HG02885 (cell line): ENCODE measurements at regions not wholly inside any gene's neighbourhood (a gene's known extent, or its start where the extent isn't known, plus 50 kb on each side); places are given as distances from the start of the nearest gene placed in this dataset.
"Not testable (repeated sequence)": the region's sequence is repeated elsewhere in the genome, so short reads cannot be mapped to it uniquely, and the experiment has no call there.

Experiments
- ATAC-seq: cut with Tn5 transposase; IDR thresholded peaks from one replicate; pipeline ENCODE4 v1.9.1; 2021; ENCODE audit warnings: mild to moderate bottlenecking; ENCODE audit not compliant: unreplicated experiment, poor library complexity

DNA sequence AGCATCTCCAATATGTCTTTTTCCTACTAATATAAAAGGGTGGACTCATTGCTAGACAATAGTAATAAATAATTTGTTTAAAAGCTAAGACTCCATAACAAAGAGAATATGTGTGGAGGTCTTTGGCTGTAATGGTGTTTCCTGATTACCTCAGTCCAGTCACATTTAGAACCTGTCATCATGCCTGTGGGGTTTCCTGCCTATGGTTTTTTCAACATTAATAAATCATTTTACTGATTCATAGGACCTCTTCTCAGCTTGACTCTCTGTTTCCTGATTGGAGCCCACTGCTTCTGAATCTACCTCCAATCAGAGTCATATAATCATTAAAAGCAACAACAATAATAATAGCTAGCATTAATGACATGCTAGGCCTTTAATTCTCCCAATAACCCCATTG lies 52.4 kb upstream of the GNAI1 start:
- no peak for ATAC-seq

DNA sequence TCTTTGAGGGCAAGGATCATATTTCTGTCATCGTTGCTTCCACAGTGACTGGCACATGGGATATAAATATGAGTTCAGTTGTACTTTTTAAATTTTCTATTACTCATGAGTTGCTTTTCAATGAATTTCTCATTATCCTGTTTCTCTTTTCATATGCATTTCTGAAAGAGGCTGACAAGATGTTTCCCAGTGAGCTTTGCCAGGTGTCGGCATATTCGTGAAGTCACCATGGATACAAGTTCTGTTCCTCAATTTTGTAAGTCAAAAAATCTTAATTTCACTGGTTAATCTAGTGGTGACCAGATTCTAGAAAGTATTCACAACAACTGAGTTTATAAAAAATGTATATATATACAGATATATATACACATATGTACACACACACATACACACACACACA lies 55.7 kb upstream of the GNAI1 start:
- no peak for ATAC-seq

DNA sequence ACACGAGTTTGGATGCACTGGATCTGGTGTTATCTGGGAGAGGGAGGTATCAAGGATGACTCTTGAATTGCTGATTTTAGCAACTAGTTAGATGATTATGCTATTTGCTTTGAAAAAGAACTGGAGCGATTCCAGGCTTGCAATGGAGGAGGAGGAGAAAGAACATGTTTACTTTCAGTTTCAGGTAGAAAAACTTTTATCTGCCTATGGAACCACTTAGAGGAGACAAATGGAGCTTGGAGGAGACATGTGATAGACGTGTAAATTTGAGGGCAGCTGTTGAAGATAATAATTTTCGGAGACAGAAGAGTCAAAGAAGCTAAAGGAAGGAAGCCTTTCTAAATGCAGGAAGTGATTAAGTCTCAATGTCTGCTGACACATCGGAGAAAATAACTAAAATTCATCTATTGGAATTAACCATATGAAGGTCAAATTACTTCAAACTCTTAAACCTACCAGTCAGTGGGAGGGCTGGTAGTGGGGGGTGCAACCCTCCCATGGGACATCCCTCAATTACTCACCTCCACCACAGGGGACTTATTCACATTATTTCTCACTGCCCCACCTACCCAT lies 56.4 kb upstream of the GNAI1 start:
- ATAC-seq = no peak

DNA sequence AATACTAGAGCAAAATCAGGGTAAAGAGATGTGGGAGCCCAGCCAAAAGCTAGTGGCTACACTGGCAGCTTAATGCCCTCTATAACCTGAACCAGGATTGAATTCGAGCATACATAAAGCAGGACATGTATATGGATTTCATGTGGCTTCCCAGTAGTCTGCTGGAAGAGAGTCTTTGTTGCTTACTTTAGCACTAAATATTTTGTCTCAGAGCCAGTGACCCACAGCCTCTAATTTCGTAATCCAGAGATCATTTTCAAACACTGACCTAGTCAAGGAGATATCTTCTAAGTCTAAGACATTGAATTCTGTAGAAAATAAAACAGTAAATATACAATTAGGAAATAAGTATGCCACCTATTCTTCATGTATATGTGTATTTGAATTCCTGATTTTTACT lies 64.2 kb upstream of the GNAI1 start:
- no peak for ATAC-seq

DNA sequence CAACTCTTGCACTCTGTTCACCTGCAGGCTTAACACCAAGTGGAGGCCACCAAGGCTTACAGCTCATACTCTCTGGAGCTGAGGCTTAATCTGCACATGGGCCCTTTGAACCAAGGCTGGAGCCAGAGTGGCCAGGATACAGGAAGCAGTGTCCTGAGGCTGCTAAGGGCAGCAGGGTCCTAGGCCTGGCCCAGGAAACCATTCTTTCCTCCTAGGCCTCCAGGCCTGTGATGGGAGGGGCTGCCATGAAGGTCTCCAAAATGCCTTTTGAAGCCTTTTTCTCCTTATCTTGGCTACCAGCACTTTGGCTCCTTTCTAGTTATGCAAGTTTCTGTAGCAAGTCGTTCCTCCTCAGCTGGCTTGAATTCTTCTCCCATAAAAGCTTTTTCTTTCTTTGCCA lies 68.0 kb upstream of the GNAI1 start:
- no peak for ATAC-seq

DNA sequence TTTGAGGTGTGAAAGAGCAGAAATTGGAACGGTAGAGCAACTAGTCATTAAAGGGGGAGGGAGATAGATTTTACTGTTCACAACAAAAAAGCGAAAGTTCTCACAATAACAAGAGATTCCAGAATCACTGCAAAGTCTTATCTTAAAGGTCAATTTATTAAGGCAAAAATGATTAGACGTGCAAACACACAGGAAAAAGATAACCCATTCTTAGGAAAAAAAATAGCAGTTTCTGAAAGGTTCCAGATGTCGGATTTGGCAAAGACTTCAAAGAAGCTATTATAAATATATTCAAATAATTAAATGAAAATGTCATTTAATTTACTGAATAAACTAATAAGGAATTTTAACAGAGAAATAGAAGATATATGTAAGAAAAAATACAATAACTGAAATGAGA lies 70.8 kb upstream of the GNAI1 start:
- no peak for ATAC-seq

DNA sequence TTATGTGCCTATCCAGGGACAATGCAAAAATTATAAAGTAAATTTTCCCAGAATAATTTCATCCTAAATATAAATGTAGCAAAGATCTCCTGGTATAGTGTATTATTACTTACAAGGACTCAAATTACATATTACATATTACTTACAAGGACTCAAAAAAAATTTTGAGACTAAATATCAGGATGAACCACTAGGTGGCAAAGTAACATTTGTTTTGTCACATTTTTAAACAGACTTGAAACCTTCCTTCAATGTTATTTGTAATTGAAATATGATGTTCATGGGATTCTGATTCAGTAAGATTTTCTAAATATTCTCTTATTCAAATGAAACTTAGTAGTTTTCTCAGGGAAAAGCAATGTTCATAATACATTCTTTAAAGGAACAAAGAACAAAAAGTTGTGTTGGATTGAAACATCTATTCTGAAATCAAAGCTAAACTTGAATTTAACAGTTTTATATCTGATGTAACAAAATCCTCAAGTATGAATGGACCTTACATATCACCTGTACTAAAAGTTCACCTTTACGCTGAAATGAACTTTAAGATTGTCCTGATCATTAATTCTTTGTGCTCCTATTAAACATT lies 74.3 kb upstream of the GNAI1 start:
- ATAC-seq = peak; percentile 65

DNA sequence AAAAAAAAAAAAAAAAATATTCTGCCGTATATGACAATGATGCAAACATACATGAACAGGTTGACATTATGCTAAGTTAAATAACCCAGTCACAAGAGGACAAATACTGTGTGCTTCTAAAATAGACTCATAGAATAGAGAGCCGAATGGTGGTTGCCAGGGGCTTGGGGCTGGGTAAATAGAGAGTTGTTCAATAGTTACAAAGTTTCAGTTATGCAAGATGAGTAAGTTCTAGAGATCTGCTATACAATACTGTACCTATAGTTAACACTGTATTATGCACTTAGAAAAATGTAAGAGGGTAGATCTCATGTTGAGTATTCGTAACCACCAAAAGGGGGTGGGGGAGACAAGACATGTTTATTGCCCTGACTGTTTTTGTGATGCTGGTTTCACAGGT lies 77.1 kb upstream of the GNAI1 start:
- no peak for ATAC-seq

DNA sequence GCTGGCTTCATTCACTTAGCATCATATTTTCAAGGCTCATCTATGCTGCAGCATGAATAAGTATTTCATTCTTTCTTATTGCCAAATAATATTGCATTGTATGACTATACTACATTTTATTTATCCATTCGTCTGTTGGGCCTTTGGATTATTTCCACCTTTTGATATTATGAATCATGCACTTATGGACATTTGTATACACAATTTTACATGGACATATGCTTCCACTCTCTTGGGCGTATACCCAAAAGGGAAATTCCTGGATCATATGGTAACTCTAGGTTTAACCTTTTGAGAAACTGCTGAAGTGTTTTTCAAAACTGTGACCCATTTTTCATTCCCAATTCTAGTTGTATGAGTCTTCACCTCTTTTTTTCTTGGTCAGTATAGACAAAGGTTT lies 80.3 kb upstream of the GNAI1 start:
- ATAC-seq = no peak

DNA sequence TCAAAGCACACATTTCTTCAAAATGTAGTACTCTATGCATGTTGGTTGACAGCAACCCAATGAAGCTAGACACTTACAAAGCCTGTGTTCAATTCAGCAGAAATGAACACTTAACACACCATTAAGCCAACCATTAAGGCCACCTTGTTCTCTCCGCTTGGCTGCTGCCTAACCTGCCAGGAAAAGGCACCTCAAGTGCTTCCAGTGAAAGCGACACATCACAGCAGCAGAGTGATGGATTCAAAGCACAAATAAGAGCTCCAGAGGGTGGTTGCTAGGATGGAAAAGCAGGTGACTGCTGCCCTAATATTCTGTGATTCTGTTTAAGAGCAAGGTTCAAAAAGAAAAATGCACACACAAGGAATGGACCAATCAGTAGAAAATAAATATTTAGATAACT lies 81.5 kb upstream of the GNAI1 start:
- ATAC-seq = no peak

DNA sequence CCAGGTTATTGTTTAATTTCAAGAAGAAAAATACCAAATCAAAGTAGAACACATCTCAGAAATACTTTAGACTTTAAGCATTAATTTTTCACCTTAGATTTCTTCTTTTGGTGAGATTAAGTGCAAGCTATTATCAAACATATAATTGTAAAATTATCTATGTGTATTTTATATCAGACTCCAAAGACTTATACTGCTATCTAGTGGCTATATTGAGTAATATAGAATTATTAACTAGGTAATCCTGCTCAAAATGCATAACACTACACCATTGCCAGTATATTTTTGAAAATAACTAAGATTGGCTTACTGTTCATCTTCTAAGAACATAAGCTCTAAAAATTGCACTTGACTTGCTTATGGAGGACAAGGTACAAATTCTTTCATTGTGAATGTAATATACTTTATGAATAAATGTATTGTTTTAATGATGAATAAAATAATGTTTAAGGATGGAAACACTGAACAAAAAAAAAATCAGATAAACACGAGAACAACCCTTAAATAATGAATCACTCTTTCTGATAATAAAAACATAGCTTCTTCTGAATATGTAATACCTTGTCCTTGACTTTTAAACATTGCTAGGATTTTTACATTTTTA lies 86.7 kb upstream of the GNAI1 start:
- ATAC-seq = no peak

DNA sequence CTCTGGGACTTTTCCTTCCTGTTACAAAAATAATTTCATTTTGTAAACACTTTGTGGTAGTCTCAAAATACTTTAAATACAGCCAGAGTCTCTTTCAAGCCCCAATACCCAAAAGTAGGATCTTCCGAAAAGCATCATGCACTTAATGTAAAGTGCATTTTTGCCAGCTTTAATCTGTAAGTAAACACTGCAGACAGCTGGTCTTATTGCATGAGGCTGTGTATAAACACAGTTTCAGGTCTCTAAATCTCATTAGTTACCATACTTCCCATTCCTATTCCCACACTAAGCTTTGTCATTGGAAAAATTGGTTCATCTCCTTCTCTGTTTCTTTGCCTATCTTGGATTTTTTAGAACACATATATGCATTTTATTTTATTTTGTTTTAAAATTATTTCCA lies 87.6 kb upstream of the GNAI1 start:
- ATAC-seq = no peak

DNA sequence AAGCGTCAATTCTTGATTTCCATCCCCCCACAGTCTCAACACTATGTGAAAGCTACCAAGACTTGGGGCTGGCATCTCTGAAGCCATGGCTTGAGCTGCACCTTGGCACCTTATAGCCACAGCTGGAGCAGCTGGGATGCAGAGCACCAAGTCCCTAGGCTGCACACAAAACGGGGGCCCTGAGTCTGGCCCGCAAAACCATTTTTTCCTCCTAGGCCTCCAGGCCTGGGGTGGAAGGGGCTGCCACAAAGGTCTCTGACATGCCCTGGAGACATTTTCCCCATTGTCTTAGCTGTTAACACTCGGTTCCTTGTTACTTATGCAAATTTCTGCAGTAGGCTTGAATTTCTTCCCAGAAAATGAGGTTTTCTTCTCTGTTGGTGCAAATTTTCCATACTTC lies 89.8 kb upstream of the GNAI1 start:
- no peak for ATAC-seq

DNA sequence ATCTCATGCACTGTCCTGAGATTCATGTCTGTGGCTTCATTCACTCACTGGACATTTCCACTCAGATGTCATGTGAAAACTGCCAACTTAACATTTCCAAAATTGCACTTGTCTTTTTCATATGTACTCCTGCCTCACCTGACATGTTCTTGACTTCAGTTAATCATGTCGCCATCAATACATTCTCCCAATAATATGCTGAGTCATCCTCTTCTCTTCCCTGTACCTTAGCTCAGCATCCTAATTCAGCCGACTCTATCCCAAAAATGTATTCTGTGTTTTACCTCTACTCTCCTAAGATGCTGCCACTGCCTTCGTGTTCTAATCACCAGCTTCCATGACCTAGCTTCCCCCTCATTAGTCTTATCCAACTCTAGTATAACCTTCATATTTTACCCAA lies 93.9 kb upstream of the GNAI1 start:
- no peak for ATAC-seq

DNA sequence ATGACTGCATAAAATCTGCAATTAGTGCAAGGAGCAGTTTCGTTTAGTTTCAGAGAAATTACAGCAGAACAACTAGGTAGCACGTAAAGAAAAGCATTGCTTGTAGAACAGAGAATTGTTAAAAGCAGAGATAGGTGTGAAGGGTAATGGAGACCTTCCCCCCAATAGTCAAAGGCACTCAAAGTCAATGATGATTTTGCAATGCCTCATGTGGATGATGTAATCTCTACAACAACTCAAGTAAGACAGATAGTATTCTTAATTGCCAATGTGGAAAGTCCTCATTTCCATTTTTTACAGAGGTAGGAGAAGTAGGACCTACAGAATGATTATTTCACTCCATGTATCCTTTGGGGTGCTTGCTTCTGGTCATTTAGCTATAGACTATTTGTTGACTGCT lies 94.3 kb upstream of the GNAI1 start:
- ATAC-seq = no peak

DNA sequence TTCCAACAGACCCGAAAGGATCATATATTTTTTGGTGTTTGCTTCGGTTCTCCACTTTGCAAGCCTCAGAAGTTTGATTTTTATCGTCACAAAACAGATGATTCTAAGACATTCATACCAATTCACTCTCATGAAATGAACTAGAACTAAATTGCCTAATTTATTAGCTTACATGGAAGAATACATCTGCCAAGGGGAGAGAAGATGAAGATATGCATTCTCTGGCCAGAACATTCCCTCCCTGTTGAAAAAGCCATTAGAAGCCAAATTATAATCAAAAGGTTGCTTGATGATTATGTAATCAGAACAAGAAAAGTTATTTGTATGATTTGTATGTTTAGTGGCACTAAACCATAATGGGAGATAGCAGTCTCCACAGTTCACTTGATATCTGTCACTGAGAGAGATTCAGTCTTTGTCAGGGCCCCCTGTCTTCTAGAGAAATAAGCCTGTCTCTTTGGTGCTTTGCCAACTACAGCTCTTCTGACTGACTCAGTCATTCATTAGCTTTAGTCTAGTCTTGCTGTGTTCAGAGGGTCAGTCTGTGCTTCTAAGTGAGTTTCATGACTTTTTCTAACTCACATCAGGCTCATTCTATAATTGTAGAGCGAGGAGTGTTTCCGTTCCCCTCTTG lies 95.3 kb upstream of the GNAI1 start:
- no peak for ATAC-seq

DNA sequence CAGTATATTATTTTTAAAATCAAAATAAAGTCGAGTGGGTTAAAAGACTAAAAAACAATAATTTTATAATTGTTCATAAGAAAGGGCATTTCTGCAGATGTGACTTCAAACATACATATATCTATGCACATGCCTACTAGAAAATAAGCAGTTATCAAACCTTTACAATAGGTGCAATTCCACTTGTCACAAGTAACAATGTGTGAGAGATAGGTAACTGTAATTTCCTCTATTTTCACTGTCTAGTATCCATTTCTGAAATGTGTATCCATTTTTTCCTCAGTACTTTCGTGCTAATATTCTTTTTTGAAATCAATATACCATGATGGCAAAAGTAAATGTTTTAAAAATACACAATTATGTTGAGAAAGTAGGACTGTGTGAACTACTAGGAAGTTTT lies 96.9 kb upstream of the GNAI1 start:
- ATAC-seq = no peak

DNA sequence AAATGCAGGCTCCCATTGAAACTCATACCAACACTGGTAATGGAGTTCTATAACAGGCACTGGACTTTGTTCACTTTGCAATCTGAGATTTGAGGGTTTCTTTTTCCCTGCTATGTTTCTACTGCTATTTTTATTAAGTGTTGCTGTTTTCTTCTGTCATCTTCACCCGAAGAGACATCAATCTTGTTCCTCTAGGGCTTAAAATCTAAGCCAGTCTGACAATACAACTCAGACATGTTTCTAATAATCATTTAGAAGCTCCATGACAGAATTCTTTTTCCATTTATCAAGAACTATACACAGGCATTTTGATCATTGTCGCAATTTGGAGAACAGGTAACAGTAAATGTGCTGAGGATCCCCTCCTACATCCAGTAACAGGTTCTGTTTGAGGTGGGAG lies 98.5 kb upstream of the GNAI1 start:
- ATAC-seq = no peak

DNA sequence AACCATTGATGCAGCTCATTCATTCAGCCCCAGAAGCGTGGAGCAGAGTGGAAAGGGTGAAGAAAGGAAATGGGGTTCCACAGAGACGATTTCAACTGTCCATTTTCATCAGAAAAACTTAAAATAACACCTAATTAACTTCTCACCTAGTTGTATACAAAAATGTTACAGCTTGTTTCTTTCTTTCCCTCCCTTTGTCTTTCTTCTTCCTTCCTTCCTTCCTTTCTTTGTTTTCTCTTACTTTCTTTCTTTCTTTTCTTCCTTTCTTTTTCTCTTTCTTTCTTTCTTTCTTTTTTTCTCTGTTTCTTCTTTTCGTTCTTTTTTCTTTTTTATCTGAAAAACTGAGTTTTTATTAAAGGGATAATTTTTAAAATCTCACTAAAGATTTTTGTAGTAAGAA lies 105.9 kb upstream of the GNAI1 start:
- no peak for ATAC-seq

DNA sequence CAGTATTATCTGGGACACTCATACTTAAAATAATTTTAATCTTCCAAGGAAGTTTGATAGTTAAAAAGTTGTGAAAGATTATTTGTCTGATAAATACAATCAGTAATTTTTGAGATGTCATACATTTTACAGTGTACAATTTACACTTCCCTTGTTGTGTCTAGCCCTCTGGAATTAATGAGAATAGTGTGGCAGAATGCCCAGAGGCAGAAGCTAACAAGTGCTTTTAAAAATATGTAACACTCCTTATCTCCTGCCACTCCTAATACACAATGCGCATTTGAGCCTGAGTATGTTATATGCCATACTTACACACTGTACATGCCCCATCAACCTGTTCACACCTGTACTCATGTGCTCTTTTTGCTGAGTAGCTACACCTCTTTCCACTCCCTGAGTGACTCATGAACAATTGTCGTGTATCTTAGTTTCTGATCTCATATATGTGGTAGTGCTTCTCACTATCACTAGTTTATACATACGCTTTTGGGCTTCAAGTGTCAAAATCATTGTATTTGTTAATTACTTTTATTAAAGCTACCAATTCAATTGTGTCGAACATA lies 106.9 kb upstream of the GNAI1 start:
- ATAC-seq = no peak

DNA sequence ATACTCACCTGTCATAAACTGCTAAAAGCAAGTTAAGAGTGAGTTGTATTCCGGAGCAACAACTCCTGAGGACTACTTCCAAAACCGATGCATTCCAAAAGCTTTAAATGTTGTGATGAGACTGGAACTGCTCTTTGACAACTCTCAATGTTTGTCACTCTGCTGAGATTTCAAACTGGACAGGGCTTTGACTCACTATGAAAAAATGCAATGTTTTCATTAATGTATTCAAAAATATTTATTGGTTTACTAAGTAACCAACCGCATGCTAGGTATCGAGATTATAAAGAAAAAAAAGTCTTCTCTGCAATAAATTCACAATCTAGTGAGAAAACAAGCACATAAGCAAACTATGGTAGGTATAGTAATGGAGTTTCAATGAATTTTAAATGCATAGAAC lies 107.9 kb upstream of the GNAI1 start:
- no peak for ATAC-seq

DNA sequence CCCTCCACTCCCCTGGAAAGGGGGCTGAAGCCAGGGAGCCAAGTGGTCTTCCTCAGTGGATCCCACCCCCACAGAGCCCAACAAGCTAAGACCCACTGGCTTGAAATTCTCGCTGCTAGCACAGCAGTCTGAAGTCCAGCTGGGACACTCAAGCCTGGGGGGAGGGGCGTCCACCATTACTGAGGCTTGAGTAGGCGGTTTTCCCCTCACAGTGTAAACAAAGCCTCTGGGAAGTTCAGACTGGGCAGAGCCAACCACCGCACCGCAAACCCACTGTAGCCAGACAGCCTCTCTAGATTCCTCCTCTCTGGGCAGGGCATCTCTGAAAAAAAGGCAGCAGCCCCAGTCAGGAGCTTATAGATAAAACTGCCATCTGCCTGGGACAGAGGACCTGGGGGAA lies 114.4 kb upstream of the GNAI1 start:
- not testable (repeated sequence) for ATAC-seq
